ENCODE measurements at regions not wholly inside any gene's neighbourhood (a gene's known extent, or its start where the extent isn't known, plus 50 kb on each side); places are given as distances from the start of the nearest gene placed in this dataset.

GRCh38 chr4:83890231-83890630, 354.3 kb downstream of the GPAT3 start:
- TF ChIP-seq POLR2A (IDR thresholded peaks at IDR 0.05; ENCODE audit: low read depth, low read length) (no peak), TAF1 (IDR thresholded peaks at IDR 0.05; ENCODE audit: low read depth, low read length) (no peak), POLR2AphosphoS5 (IDR thresholded peaks at IDR 0.05; ENCODE audit: low read depth, low read length) (no peak)
